ENCODE measurements at regions not wholly inside any gene's neighbourhood (a gene's known extent, or its start where the extent isn't known, plus 50 kb on each side); places are given as distances from the start of the nearest gene placed in this dataset.
"Not testable (repeated sequence)": the region's sequence is repeated elsewhere in the genome, so short reads cannot be mapped to it uniquely, and the experiment has no call there.

GRCh38 chr1:29396438-29397255 is 160.3 kb downstream of the PTPRU start:
- DNase-seq (ENCODE audit: low read depth): no peak

GRCh38 chr1:29395736-29396437 is 159.6 kb downstream of the PTPRU start:
- DNase-seq (ENCODE audit: low read depth): peak; percentile 32

- no peak for DNase-seq (ENCODE audit: low read depth)
Observed at GRCh38 chr1:29394521-29395225, 158.4 kb downstream of the PTPRU start.

GRCh38 chr1:29393451-29393826 is 157.1 kb downstream of the PTPRU start:
- no peak for DNase-seq (ENCODE audit: low read depth)

GRCh38 chr1:29392486-29393450 is 156.4 kb downstream of the PTPRU start:
- DNase-seq (ENCODE audit: low read depth): no peak

GRCh38 chr1:29392036-29392435 is 155.7 kb downstream of the PTPRU start:
- DNase-seq (ENCODE audit: low read depth): no peak

- no peak for DNase-seq (ENCODE audit: low read depth)
Observed at GRCh38 chr1:29391362-29391880, 155.1 kb downstream of the PTPRU start.

- no peak for DNase-seq (ENCODE audit: low read depth)
Observed at GRCh38 chr1:29390491-29391361, 154.4 kb downstream of the PTPRU start.

GRCh38 chr1:29390075-29390474 is 153.8 kb downstream of the PTPRU start:
- no peak for DNase-seq (ENCODE audit: low read depth)

GRCh38 chr1:29389533-29390041 is 153.3 kb downstream of the PTPRU start:
- DNase-seq (ENCODE audit: low read depth): no peak

GRCh38 chr1:29388884-29389283 is 152.6 kb downstream of the PTPRU start:
- DNase-seq (ENCODE audit: low read depth): no peak

- DNase-seq (ENCODE audit: low read depth): no peak
Observed at GRCh38 chr1:29388170-29388569, 151.8 kb downstream of the PTPRU start.

GRCh38 chr1:29387210-29387609 is 150.9 kb downstream of the PTPRU start:
- DNase-seq (ENCODE audit: low read depth): no peak

- not testable (repeated sequence) for DNase-seq (ENCODE audit: low read depth)
Observed at GRCh38 chr1:29386453-29386852, 150.1 kb downstream of the PTPRU start.

GRCh38 chr1:29385966-29386365 is 149.6 kb downstream of the PTPRU start:
- peak; percentile 47 for DNase-seq (ENCODE audit: low read depth)

GRCh38 chr1:29384496-29385015 is 148.2 kb downstream of the PTPRU start:
- DNase-seq (ENCODE audit: low read depth): no peak

GRCh38 chr1:29383746-29384371 is 147.5 kb downstream of the PTPRU start:
- DNase-seq (ENCODE audit: low read depth): peak; percentile 63

- DNase-seq (ENCODE audit: low read depth): no peak
Observed at GRCh38 chr1:29382851-29383745, 146.8 kb downstream of the PTPRU start.

Measured in M059J (cell line).